ENCODE measurements at regions not wholly inside any gene's neighbourhood (a gene's known extent, or its start where the extent isn't known, plus 50 kb on each side); places are given as distances from the start of the nearest gene placed in this dataset.

- TF ChIP-seq CTCF (IDR thresholded peaks at IDR 0.05; ENCODE audit: extremely low read depth, missing control alignments): no peak
- DNase-seq (ENCODE audit: low spot score): no peak
Measured at GRCh38 chr1:75984781-75985180, 52.6 kb upstream of the ASB17 start.

GRCh38 chr1:75985827-75986226 lies 53.6 kb upstream of the ASB17 start:
- TF ChIP-seq CTCF (IDR thresholded peaks at IDR 0.05; ENCODE audit: extremely low read depth, missing control alignments): no peak
- DNase-seq (ENCODE audit: low spot score): peak; percentile 41

- no peak for DNase-seq (ENCODE audit: low spot score)
- no peak for TF ChIP-seq CTCF (IDR thresholded peaks at IDR 0.05; ENCODE audit: extremely low read depth, missing control alignments)
Measured at GRCh38 chr1:75986478-75986877, 54.3 kb upstream of the ASB17 start.

- TF ChIP-seq CTCF (IDR thresholded peaks at IDR 0.05; ENCODE audit: extremely low read depth, missing control alignments): no peak
- no peak for DNase-seq (ENCODE audit: low spot score)
Measured at GRCh38 chr1:75989121-75989520, 56.9 kb upstream of the ASB17 start.

- no peak for TF ChIP-seq CTCF (IDR thresholded peaks at IDR 0.05; ENCODE audit: extremely low read depth, missing control alignments)
- DNase-seq (ENCODE audit: low spot score): no peak
Measured at GRCh38 chr1:75990686-75991085, 58.5 kb upstream of the ASB17 start.

GRCh38 chr1:75991497-75992114 lies 59.4 kb upstream of the ASB17 start:
- peak; percentile 68 for TF ChIP-seq CTCF (IDR thresholded peaks at IDR 0.05; ENCODE audit: extremely low read depth, missing control alignments)

GRCh38 chr1:75992312-75992711 lies 60.1 kb upstream of the ASB17 start:
- no peak for DNase-seq (ENCODE audit: low spot score)
- TF ChIP-seq CTCF (IDR thresholded peaks at IDR 0.05; ENCODE audit: extremely low read depth, missing control alignments): no peak

More at GRCh38 chr1:75991497-75992114, 59.4 kb upstream of the ASB17 start:
- DNase-seq (ENCODE audit: low spot score): peak; percentile 54
